ENCODE measurements at regions not wholly inside any gene's neighbourhood (a gene's known extent, or its start where the extent isn't known, plus 50 kb on each side); places are given as distances from the start of the nearest gene placed in this dataset.

GRCh38 chr2:78416625-78417300, 608.7 kb upstream of the REG3G start (continued):
- no peak for TF ChIP-seq GMEB2 (CRISPR knock-in tag; IDR thresholded peaks at IDR 0.05; ENCODE audit: low read depth)
- TF ChIP-seq HMG20B (CRISPR knock-in tag; conservative IDR thresholded peaks at IDR 0.05) = peak; percentile 68; the same call in 1 of the 2 replicates

GRCh38 chr2:78417355-78417754, 608.1 kb upstream of the REG3G start:
- BruUV-seq (replicated peaks) = no TSS peak
- TF ChIP-seq LRRFIP1 (CRISPR knock-in tag; conservative IDR thresholded peaks at IDR 0.05) (no peak), ZBTB21 (CRISPR knock-in tag; IDR thresholded peaks at IDR 0.05) (no peak), ADNP (CRISPR knock-in tag; IDR thresholded peaks at IDR 0.05) (no peak), ZNF296 (CRISPR knock-in tag; conservative IDR thresholded peaks at IDR 0.05) (no peak), ZKSCAN8 (CRISPR knock-in tag; IDR thresholded peaks at IDR 0.05; ENCODE audit: borderline replicate concordance) (no peak), MIER2 (CRISPR knock-in tag; IDR thresholded peaks at IDR 0.05) (no peak), ZNF552 (CRISPR knock-in tag; IDR thresholded peaks at IDR 0.05; ENCODE audit: borderline replicate concordance) (no peak), ZNF614 (CRISPR knock-in tag; IDR thresholded peaks at IDR 0.05; ENCODE audit: borderline replicate concordance) (no peak), ZFP36L2 (CRISPR knock-in tag; IDR thresholded peaks at IDR 0.05) (no peak), KDM2A (CRISPR knock-in tag; IDR thresholded peaks at IDR 0.05; ENCODE audit: borderline replicate concordance, low read depth) (no peak), MAZ (IDR thresholded peaks at IDR 0.05; ENCODE audit: borderline replicate concordance, low read depth, low read length) (no peak), MAZ (CRISPR knock-in tag; IDR thresholded peaks at IDR 0.05; ENCODE audit: low read depth) (no peak), KDM5A (IDR thresholded peaks at IDR 0.05; ENCODE audit: borderline replicate concordance, low read length) (no peak), NONO (IDR thresholded peaks at IDR 0.05) (no peak), NONO (CRISPR knock-in tag; conservative IDR thresholded peaks at IDR 0.05) (no peak), PRMT3 (CRISPR knock-in tag; IDR thresholded peaks at IDR 0.05; ENCODE audit: borderline replicate concordance, low read depth) (no peak), ZNF615 (CRISPR knock-in tag; IDR thresholded peaks at IDR 0.05; ENCODE audit: borderline replicate concordance) (no peak), STAT5B (CRISPR knock-in tag; IDR thresholded peaks at IDR 0.05) (no peak), KLF13 (CRISPR knock-in tag; IDR thresholded peaks at IDR 0.05) (no peak), ZNF777 (CRISPR knock-in tag; IDR thresholded peaks at IDR 0.05) (no peak)

More at GRCh38 chr2:78417355-78417754, 608.1 kb upstream of the REG3G start:
- Histone ChIP-seq H3K9me3 (ENCODE audit: low read length) (no peaks in the 10 kb centered on the region), H3K27me3 (ENCODE audit: control insufficient read depth in 1 of 2, insufficient read depth in 2 of 2, low read length in 2 of 2) (no peaks in the 10 kb centered on the region), H3K4me2 (ENCODE audit: low read depth, low read length) (peak overlapping the region; percentile 13; the same call in 1 of the 2 replicates), H3K9ac (ENCODE audit: insufficient read depth, low read depth, low read length) (no peak overlapping the region), H3K79me2 (ENCODE audit: insufficient read depth, low read length) (peaks cover 58% of the 10 kb centered on the region), H3K4me1 (ENCODE audit: insufficient read depth, low read length) (peaks cover 20% of the 10 kb centered on the region), H3K36me3 (replicated peaks in 1 of 2; ENCODE audit: control insufficient read depth in 1 of 2, insufficient read depth in 2 of 2, low read length in 2 of 2) (peaks cover 0 to 3% of the 10 kb centered on the region in 2 experiments; a peak in 2 of 5 replicates), H4K20me1 (ENCODE audit: insufficient read depth, low read length) (peaks cover 20% of the 10 kb centered on the region), H2AFZ (ENCODE audit: low read length) (no peak overlapping the region), H3K27ac (ENCODE audit: extremely low read length, insufficient read depth, low read length) (peak overlapping the region; percentile 40), H3K4me3 (replicated peaks in 1 of 3; ENCODE audit: insufficient read depth in 1 of 3, low read depth in 2 of 3, low read length in 3 of 3) (no peak overlapping the region)
- ATAC-seq = peak; percentile 89
- in situ Hi-C loops (cut with HindIII; ENCODE audit: extremely low pct_ligation_motif_present, low pct_unique_long_range_greater_than_20kb) = no loop called here
- FAIRE-seq = no peak
- WGBS (ENCODE audit: low lambda C conversion rate) = 84% methylated on average over 2 of the region's 2 CpGs
- ChIA-PET CTCF (ENCODE audit: low intra/inter-chr PET ratio, low total read pairs) (no interaction called here), POLR2A (interaction anchor here (1.2 to 1.3 kb wide), 2 partner anchors 9 to 124 kb away, joined by 3 to 8 read pairs; no protein-coding TSS in a partner anchor)
- intact Hi-C loops (cut with micrococcal nuclease; ENCODE audit: unreplicated experiment) = no loop called here
- DNase-seq (ENCODE audit: low spot score) = peak; percentile 65

Data from HepG2 (cell line).